ENCODE measurements at regions not wholly inside any gene's neighbourhood (a gene's known extent, or its start where the extent isn't known, plus 50 kb on each side); places are given as distances from the start of the nearest gene placed in this dataset.
A peak's percentile ranks its signal among the peaks of the same experiment; 100 is the strongest.

DNA sequence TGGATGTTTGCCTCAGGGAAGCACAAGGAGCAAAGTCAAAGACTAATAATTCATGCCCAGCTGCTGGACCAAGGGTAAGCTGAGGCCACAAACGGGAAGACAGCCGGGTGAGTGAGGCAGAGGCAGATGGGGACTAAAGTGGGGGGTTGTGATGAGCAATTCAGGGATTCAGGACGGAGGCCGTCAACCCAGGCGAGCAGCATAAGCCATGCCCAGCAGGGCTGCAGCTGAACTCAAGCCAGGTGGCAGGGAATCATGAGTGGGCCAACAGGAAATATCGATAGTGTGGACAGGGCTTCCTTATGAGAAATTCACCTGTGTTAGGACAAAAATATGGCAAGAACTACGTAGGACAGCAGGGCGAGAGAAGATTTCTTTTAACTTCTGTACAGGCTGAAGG is 246.8 kb downstream of the CDC5L start:
- DNase-seq (ENCODE audit: low spot score): no peak

DNA sequence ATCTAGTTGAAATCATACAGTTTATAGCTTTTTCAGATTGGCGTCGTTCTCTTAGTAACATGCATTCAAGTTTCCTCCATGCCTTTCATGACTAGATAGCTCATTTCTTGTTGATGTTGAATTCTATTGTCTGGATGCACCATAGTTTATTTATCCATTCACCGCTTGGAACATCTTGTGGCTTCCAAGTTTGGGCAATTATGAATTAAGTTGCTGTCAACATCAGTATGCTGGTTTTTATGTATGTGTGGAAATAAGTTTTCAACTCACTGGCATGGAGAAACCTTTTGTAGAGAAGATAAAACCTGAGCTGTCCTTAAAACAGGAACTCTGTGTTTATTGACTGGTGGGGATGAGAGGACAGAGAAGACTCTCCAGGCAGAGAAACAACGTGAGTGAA is 248.0 kb downstream of the CDC5L start:
- no peak for DNase-seq (ENCODE audit: low spot score)

DNA sequence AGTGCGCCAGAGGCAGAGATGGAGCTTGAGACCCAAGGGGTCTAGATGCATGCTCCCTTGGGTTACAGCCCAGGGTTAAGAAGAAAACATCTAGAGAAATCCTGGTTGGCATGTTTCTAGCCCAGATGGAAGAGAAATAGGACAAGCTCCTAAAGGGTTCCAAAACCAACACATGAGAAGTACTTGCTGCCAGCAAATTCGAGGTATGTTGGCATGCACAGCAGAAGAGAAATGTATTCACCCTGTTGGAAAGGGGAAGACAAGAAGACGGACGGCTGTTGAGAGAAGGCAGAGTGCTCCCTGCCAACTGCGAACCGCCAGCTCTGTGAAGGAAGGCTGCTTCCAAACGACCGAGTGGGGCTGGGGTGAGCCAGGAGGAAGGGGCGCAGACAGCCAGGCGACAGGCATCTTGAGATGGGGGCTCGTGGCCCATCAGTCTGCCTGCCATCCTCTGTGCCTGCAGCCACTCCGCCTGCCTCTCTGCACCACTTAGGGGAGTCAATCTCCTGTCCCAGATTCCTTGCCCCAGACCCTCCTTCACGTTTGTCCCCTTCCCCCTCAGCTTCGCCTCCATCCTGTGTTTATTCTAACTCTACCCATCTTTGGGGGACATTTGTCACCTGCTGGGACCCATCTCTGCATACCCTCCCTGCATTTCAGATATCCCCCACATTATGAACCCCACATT is 249.2 kb downstream of the CDC5L start:
- no peak for DNase-seq (ENCODE audit: low spot score)

DNA sequence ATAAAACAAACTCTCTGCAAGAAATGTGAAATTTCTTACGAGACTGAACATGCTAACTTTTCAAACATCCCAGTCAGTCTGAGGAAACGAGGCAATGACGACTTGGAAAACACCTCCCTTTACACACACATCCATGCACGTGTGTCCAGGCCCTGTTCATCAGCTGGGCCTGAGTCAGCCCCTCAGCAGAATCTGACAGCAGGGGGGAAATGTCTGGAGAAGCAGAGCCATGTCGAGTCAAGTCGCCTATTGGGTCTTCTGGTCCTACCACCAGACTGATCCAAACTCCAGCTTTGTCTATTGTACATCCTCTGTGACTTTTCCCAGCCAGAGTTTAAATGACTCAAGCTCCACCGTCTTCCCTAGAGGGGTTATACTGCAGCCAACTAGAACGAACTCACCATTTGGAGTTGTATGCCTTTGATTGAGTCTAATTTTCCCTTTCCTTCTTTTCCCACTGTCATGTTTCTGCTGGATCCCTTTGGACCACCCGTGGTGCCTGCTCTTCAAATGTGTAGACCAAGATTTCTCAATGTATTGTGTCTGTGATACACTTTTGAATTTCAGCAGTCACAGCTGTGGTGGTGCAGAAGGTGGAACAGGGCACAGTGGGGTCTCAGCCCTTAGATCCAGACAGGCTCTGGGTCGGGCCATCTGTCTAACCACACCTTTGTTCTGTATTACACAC is 254.0 kb downstream of the CDC5L start:
- no peak for DNase-seq (ENCODE audit: low spot score)

DNA sequence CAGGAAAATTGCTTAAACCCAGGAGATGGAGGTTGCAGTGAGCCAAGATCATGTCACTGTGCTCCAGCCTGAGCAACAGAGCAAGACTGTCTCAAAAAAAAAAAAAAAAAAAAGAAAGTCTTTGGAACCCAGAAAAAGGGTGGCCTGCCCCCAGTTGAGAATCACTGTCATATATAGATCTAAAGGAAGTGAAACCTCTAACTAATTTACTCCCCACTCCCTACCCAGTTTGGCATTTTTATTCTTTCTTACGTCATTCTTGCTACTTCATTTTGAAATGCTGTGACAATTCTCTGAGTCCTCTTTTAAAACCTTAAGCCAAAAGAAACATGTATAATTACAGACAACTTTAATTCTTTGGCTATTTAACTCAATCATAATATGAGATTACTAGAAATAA is 254.8 kb downstream of the CDC5L start:
- DNase-seq (ENCODE audit: low spot score): no peak

DNA sequence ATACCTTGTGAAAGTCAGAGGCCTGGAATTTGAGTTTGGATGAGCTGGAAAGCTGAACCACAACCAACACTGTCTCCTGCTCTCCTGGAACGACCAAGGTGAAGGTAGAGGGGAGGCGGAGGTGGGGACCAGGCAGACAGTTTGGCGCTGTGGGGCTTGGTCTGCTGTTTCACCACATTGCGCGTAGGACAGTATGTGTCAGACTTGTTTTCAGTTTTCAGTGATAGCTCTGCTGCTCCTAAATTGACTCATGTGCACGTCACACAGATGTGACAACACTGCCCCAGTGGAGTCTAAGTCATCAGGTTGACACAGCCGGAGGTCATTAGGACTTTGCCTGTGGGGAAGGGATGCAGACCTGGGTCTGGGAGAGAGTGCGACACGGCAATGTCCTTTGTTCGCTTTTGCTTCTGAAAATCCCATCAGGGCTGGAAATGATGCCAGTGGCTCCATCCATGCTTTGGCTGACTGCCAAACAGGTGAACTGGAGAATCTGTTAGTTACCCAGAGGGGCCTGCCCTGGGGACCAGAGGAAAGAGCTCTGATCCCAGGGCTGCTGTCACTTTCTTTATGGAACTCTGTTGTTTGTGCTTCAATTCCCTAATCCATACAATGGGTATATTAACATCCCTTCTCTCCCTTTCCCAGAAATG is 255.5 kb downstream of the CDC5L start:
- DNase-seq (ENCODE audit: low spot score): no peak

DNA sequence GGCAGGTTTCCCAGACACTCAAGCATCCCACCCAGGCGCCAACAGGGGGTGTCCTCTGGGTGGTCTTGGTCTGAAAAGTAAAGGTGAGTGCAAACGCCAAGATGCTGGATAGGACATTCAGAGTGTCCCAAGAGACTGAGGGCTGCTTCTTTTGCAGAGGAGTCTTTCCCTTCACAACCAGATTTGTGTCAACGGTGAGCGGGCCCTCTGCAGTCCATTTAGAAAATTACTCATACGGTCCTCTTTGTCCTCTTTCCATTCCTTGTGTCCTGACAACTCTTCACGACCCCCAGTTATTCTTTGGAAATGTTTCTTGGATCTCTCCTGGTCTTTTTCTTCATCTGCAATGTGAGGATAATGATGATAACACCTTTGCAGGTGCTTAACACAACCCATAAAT is 257.8 kb downstream of the CDC5L start:
- no peak for DNase-seq (ENCODE audit: low spot score)

DNA sequence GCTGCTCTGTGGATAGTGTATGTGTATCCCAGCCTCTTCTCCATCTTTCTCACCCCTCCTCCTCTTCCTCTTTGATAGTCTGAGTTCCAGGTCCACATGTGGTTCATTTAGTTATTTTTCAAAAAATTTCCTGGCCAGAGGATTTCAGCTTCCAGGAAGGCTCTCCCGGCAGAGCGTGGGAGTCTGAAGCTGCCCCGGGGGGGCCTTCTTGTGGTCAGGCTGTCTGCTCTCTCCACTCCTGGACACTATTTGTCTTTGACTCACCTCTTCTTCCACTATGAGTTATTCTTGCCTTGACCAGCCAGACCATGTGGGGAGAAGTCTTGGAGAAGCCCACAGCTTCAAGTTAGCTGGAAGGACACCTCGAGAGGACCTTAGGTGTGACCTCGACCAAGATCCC is 258.8 kb downstream of the CDC5L start:
- DNase-seq (ENCODE audit: low spot score): no peak

DNA sequence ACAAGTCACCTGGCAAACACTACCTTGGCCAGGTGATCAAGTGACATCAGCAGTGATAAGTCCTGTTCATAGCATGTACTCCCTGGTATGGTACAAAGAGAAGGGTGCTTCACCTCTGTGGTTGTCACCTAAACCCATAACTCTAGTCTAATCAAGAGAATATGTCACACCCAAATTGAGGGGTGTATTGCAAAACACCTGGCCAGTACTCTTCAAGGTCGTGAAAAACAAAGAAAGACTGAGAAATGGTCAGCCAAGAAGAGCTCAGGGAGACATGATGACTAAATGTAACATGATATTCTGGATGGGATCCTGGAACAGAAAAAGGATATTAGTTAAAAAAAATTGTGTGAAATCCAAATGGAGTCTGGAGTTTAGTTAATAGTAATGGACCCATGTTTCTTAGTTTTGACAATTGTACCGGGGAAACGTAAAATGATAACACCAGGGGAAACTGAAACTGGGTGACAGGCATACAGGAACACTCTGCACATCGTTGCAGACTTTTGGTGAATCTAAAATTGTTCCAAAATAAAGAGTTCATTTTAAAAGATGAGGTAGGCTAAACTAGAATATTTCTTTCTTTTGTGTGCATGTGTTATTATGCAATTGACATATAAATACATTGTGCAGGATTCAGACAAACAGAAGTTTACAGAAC is 262.0 kb downstream of the CDC5L start:
- DNase-seq (ENCODE audit: low spot score): no peak

DNA sequence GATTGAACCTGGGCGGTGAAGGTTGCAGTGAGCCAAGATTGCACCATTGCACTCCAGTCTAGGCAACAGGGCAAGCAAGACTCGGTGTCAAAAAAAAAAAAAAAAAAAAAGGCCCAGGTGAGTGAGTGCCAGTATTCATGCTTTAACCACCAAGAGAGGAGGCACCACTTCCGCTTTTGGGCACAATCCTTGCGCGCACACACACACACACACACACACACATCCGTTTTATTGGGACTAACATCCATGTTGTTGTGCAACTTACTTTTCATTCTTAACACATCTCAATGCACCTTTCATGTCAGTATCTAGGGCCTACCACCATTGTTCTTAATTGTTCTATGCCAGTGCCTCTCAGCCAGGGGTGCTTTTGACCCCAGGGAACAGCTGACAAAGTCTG is 263.0 kb downstream of the CDC5L start:
- no peak for DNase-seq (ENCODE audit: low spot score)

DNA sequence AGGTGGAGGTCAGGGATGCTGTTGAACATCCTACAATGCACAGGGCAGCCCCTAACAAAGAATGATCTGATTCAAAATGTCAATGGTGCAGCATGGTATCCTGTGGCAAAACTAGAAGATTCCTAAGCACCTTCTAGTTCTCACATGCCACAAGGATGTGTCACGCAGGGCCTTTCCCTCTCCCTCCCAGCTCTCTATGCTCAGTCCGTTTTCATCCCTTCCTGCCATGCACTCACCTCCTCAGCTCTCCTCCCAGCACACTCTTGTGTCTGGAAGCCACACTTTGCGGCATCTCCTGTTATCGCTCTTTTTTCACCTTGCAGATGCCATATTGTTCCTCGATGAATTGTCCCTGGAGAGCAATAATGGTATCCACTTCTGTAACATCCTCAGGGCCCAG is 263.4 kb downstream of the CDC5L start:
- DNase-seq (ENCODE audit: low spot score): no peak

DNA sequence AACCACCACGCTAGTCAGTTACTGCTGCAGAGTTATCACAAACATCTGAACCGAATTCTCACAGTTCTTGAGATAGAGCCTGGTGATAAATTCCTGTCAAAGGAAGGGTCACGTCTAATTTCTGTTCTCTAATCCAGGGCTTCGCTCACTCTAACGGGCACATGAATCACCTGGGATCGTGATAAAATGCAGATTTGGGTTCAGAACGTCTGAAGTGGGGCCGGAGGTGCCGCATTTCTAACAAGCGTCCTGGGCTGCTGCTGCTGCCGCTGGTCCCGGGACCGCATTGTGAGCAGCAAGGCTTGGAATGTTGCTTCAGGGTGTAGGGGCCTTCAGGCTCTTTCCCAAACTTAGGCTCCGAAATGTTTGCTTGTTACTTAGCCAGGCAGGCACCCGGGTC is 264.1 kb downstream of the CDC5L start:
- no peak for DNase-seq (ENCODE audit: low spot score)

DNA sequence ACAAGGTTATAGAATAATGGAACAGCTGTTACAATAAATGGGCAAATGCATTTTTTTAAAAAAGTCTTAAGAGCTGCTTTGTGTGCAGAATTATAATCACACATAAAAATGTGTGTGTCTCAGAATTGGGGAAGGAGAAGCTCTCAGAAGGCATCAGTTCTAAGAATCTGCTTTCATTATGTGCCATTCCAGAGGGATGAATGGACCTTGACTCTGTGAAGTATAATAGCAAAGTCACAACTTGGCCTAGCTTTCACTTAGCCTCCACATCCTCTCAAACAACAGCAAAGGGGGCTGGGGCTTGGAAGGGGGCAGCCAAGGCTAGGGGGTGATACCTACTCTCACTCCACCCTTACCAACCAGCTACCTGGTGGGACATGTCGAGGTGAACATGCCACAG is 265.0 kb downstream of the CDC5L start:
- DNase-seq (ENCODE audit: low spot score): no peak

DNA sequence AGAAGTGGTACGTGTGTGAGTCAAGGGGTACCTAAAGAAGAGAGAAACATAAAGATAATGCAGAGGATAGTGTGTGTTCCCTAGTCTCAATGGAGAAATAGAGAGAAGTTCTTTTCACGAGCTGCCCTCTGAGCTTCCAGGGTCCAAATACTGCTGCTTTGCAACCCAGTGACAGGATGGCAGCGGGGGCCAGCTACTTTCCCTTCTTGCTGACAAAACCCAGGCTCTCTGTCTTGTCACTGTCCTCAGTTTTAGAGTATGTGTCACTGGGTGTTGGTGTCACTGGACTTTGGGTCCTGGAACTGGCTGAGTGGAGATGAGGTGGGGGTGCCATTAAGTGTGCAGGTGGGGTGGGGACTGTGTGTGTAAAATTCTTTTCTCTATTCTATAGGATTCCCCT is 265.6 kb downstream of the CDC5L start:
- no peak for DNase-seq (ENCODE audit: low spot score)

DNA sequence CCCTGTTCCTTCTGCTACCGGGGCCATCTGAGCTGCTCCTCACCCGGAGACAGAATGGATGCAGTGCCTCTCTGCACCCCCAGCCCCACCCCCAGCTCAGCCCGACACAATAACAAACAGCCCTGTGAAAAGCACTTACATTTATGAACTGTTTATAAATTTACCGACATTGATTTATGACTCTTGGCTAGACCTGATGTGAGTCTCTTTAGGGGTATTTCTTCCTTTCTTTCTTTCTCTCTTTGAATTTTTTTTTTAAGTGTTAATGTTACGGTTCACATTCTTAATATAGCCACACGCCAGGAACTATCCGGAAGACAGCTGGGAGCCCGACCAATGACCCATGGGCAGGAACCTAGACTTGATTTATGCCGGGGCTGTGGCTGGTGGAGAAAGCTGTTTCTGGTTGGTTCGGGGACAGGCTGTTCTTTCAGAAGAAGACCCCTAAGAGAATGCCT is 266.3 kb downstream of the CDC5L start:
- DNase-seq (ENCODE audit: low spot score): no peak

DNA sequence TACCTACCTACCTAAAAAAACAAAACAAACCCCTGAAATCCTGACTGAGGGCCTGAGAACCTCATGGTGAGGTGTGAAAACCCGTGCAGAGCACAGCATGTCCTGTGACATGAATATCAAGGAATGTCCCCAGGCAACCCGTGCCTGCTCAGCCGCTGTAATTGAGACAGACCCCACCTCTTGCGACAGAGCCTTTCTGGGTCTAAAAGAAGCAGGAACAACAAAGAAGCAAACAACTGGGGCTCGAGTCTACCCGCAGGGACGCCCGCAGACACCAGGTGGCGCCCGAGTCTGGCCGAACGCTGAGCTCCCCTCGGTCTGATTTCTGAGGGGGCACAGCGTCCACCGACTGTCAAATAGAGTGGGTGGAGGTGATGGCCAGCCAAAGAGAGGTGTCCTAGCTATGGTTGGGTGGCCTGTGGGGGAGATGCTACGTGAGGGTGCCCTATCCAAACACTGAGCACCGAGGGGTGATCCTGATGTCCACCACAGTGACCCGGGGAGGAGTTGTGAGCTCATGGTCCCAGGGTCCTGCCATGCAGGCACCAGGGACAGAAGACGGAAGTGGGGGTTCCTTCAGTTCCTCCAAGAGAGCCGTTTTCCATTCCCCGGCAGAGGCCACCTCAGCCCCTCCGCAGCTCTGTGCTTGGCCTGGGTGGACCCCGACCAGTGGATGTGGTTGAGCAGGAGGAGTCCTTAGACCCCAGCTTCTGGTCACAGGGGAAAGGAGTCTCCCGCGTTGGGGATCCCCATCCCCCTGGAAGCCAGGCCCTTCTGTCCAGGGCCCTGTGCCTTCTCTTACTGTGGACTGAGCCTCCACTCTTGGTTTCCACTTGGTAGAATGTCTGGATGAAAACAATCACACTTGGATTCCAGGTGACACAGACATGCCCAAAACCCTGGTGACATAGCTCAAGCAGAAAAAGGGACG is 268.2 kb downstream of the CDC5L start:
- DNase-seq (ENCODE audit: low spot score): peak; percentile 30

DNA sequence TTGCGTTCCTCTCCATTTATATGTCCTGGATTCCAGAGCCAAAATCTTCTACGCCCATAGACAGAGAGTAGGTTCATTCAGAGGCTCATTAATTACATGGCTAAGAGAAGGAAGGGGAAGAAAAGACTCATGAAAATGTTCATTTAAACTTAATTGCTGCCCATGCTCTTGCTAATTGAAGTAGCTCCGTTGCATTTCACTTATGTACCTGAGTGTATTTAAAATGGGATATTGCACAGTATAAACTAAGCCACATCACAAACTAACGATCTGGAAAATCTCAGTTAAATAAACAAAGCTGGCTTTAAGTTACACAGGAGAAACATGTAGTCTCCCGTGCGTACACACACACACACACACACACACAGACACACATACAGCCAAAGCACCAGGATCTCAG is 269.2 kb downstream of the CDC5L start:
- DNase-seq (ENCODE audit: low spot score): no peak

DNA sequence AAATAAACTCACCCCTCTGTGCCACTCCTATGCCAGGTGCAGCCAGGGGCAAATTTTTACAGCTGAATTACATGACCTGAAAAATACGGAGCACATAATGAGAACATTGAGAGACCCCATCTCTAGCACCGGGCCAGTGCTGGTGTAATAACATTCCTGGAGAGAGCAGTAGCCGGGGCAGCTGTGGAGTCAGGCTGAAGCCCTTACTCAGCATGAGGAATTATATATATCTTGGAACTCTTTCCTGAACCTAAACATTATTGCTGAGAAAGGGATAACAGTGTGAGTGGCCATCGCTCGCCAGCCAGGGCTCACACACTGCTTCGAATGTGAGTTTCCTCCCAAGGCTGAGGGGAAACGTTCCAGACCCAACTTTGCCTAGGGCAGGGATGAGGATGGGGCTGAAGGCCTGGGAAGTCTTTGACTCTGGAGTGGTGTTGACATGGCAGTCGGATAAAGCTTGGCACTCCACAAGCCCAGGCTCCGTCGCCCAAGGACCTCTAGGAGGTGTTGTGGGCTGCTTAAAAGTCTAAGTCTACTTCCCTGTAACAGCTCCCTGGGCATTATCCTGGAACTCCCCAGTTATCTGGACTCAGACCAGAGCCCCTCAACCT is 269.8 kb downstream of the CDC5L start:
- DNase-seq (ENCODE audit: low spot score): no peak

DNA sequence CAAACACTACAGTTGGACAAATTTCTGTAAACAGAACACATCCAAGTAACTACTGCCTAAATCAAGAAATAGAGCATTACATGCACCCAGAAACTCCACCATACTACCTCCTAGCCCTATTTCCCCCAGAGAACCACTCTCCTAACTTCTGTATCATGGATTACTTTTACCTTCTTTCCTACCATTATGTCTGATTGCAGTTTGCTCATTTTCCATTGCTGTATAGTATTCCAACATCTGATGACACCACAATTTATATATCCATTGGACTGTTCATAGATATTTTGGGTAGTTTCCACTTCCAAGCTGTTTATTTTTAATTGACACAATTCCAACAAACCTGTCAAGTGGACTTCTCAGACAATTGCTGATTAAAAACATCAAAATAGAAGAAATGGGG is 271.1 kb downstream of the CDC5L start:
- no peak for DNase-seq (ENCODE audit: low spot score)

DNA sequence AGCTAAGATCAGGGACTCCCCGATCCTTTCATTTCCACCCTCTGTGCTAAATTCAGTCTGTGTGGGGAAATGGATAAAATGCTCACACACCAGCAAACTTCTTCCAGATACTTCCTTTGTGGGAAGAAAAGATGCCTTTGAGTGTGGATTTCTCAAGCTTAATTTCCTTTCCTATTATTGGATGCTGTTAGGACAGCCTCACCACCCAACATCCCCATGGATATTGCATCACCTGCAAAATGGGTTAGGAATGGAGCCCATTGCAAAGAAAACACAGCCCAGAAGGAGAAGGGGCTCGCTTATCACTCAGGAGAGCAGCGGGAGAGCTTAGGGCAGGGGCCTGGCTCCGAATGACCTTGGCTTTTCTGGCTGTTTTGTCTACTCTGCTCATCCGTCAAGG is 272.2 kb downstream of the CDC5L start:
- no peak for DNase-seq (ENCODE audit: low spot score)

DNA sequence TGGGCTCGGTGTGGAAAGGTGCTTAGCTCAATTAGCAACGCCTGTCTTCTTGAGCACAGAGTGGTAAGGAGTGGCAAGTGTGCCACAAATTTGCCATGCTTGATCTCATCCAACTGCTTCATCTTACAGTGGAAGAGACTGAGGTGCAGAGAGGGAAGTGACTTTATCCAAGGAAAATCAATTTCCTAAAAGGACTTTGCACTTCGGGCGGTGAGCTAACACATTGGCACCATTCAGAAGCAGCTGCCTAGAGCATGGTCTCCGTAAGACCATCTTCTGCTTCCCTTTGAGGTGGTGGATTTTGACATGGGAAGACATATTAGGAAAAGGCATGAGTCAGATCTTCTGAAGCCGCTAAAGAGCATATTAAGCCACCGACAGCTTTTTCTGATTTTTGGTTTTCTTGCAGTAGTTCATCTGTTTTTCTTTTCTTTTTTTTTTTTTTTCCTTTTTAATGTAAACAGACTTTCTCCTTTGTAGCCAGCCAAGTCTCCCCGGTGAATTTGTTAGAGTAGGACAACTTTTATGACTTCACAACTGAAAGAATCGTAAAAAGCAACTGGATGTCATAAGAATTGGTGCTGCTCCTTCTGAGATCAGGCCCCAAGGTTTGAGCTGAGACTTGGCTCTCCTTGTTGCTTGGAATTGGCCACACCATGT is 273.2 kb downstream of the CDC5L start:
- DNase-seq (ENCODE audit: low spot score): no peak
